ENCODE measurements at regions not wholly inside any gene's neighbourhood (a gene's known extent, or its start where the extent isn't known, plus 50 kb on each side); places are given as distances from the start of the nearest gene placed in this dataset.

DNA sequence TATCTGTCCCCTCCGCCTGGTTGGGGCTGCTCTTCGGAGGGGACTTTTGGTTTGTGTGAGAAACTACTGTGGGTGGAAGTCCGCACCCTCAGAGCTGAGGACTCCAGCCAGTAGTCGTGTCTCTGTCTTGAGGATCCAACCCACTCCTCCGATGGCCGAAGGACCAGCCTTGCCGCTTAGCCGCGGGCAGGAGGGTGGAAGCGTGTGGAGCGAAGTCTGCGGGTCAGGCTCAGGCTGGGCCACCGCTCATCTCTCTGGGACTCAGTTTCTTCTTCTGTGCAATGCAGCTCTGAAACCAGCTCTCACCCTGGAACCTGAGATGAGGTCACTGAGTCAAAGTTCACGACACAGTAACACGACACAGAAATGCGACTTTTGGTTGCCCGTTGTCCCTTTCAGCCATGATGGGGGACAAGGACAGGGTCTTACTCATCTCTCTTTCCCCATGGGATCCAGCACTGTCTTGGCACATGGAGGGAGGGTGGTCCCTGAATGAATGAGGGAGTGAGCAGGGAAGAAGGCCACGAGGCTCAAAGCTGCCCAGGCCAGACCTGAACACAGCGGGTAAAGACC is 133.3 kb upstream of the PODXL start:
- H3K4me3 ChIP-seq (ENCODE audit: low read depth, low read length, poor library complexity, severe bottlenecking): no peak overlapping the region
- no peaks in the 10 kb centered on the region for H3K4me1 ChIP-seq (ENCODE audit: insufficient read depth, low read length, poor library complexity, severe bottlenecking)
- no peak for DNase-seq (ENCODE audit: low spot score)
- no peak overlapping the region for H3K27ac ChIP-seq (ENCODE audit: low read depth, low read length, poor library complexity, severe bottlenecking)
- H3K36me3 ChIP-seq (ENCODE audit: insufficient read depth, low read length, poor library complexity, severe bottlenecking): no peaks in the 10 kb centered on the region
- BruUV-seq (replicated peaks): no TSS peak
- CTCF ChIA-PET: interaction anchor here (0.5 to 1.7 kb wide), 5 partner anchors 192 to 1655 kb away, joined by 3 to 6 read pairs (median 4); no protein-coding TSS in a partner anchor
- H3K27me3 ChIP-seq (replicated peaks; ENCODE audit: insufficient read depth, low read depth, low read length, poor library complexity): peaks cover 29% of the 10 kb centered on the region
- intact Hi-C loops (cut with micrococcal nuclease; ENCODE audit: unreplicated experiment): loop anchor here (1.0 to 10.0 kb wide), 4 partner anchors 168 to 888 kb away; partner anchors contain the start of gene PLXNA4
- no peak for TF ChIP-seq EZH2 (IDR thresholded peaks at IDR 0.05; ENCODE audit: borderline replicate concordance, low read depth, low read length, poor library complexity, severe bottlenecking)
- TF ChIP-seq, protein P1, sequence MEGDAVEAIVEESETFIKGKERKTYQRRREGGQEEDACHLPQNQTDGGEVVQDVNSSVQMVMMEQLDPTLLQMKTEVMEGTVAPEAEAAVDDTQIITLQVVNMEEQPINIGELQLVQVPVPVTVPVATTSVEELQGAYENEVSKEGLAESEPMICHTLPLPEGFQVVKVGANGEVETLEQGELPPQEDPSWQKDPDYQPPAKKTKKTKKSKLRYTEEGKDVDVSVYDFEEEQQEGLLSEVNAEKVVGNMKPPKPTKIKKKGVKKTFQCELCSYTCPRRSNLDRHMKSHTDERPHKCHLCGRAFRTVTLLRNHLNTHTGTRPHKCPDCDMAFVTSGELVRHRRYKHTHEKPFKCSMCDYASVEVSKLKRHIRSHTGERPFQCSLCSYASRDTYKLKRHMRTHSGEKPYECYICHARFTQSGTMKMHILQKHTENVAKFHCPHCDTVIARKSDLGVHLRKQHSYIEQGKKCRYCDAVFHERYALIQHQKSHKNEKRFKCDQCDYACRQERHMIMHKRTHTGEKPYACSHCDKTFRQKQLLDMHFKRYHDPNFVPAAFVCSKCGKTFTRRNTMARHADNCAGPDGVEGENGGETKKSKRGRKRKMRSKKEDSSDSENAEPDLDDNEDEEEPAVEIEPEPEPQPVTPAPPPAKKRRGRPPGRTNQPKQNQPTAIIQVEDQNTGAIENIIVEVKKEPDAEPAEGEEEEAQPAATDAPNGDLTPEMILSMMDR (conservative IDR thresholded peaks at IDR 0.05; ENCODE audit: low read depth, low read length): no peak
- no peaks in the 10 kb centered on the region for H3K9me3 ChIP-seq (ENCODE audit: low read depth, low read length, poor library complexity, severe bottlenecking)
- POLR2A ChIA-PET (ENCODE audit: low non-redundant PET): no interaction called here

DNA sequence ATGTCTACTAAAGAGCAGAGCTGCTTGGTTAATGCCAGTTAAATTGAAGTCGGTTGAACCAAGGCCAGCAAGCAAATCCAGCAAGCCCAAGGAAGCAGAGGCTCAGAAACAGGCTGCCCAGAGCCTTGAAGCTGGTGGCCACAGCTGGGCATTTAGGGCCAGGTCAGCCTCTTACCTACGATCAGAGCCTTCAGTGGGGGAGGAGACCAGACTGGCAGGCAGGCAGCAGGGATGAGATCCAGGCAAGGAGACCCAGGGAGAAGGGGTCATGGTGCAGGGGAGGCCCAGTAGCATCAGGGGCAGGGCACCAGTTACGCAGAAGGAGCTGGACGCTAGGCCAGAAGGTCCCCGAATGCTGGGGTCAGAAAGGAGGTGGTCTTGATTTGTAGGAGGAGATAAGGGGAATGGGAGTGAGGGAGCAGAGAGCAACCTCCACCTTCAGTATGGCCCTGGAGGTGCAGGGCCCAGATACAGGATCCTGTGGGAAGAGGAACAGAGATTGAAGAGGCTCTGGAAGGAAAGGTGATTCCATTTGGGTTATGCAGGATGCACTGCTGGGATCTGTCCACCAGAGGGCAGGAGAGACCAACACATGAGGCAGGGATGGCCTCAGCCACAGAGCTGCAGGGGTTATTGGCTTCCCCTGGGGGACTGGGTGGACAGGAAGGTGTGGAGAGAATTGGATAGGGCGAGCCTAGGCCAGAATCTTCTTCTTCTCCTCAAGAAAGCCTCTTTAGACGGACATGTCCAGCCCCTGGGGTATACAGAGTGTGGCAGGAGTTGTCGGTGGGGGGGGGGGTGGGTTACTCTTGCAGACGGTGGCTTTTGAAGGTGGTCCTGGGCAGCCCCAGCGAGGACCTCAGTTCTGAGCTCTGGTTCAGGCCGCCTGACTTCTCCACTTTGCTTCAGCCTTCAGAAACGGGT is 132.6 kb upstream of the PODXL start:
- no peak for TF ChIP-seq EZH2 (IDR thresholded peaks at IDR 0.05; ENCODE audit: borderline replicate concordance, low read depth, low read length, poor library complexity, severe bottlenecking)
- TF ChIP-seq, protein P1 (conservative IDR thresholded peaks at IDR 0.05; ENCODE audit: low read depth, low read length): peak; percentile 94
- no peak overlapping the region for H3K4me3 ChIP-seq (ENCODE audit: low read depth, low read length, poor library complexity, severe bottlenecking)
- H3K4me1 ChIP-seq (ENCODE audit: insufficient read depth, low read length, poor library complexity, severe bottlenecking): no peaks in the 10 kb centered on the region
- intact Hi-C loops (cut with micrococcal nuclease; ENCODE audit: unreplicated experiment): loop anchor here (1.0 to 5.0 kb wide), 2 partner anchors 256 to 888 kb away; partner anchors contain the start of gene PLXNA4
- ChIA-PET POLR2A (ENCODE audit: low non-redundant PET) (no interaction called here), CTCF (interaction anchor here (0.5 to 1.7 kb wide), 5 partner anchors 193 to 1655 kb away, joined by 3 to 6 read pairs (median 4); no protein-coding TSS in a partner anchor)
- no TSS peak for BruUV-seq (replicated peaks)
- peak; percentile 80 for DNase-seq (ENCODE audit: low spot score)
- no peaks in the 10 kb centered on the region for H3K36me3 ChIP-seq (ENCODE audit: insufficient read depth, low read length, poor library complexity, severe bottlenecking)
- H3K27ac ChIP-seq (ENCODE audit: low read depth, low read length, poor library complexity, severe bottlenecking): no peak overlapping the region
- peaks cover 32% of the 10 kb centered on the region for H3K27me3 ChIP-seq (replicated peaks; ENCODE audit: insufficient read depth, low read depth, low read length, poor library complexity)
- no peaks in the 10 kb centered on the region for H3K9me3 ChIP-seq (ENCODE audit: low read depth, low read length, poor library complexity, severe bottlenecking)

DNA sequence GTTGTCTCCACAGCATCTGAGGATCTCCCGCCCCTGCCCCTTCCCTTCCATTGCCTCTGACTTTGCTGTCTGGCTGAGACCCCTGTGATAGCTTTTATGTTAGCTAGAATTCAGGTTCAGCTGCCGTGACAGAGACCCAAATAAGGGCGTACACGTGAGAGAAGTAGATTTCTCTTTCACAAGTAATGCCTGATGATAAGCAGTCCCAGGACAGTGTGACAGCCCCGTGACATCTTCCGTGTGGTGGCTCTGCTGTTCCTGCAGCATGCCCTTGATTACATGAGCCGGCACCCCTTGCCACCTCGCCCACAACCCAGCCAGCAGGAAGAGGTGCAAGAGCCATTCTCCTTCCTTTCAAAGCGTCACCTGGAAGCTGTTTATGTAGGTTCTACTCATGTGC is 130.9 kb upstream of the PODXL start:
- TF ChIP-seq, protein P1 (conservative IDR thresholded peaks at IDR 0.05; ENCODE audit: low read depth, low read length): no peak
- TF ChIP-seq EZH2 (IDR thresholded peaks at IDR 0.05; ENCODE audit: borderline replicate concordance, low read depth, low read length, poor library complexity, severe bottlenecking): no peak
- no peaks in the 10 kb centered on the region for H3K4me1 ChIP-seq (ENCODE audit: insufficient read depth, low read length, poor library complexity, severe bottlenecking)
- ChIA-PET CTCF (no interaction called here), POLR2A (ENCODE audit: low non-redundant PET) (no interaction called here)
- BruUV-seq (replicated peaks): no TSS peak
- H3K27me3 ChIP-seq (replicated peaks; ENCODE audit: insufficient read depth, low read depth, low read length, poor library complexity): peaks cover 32% of the 10 kb centered on the region
- intact Hi-C loops (cut with micrococcal nuclease; ENCODE audit: unreplicated experiment): loop anchor here (5.0 kb wide), 1 partner anchor 890 kb away; the partner anchor contains the start of gene PLXNA4
- no peak overlapping the region for H3K4me3 ChIP-seq (ENCODE audit: low read depth, low read length, poor library complexity, severe bottlenecking)
- H3K36me3 ChIP-seq (ENCODE audit: insufficient read depth, low read length, poor library complexity, severe bottlenecking): no peaks in the 10 kb centered on the region
- DNase-seq (ENCODE audit: low spot score): no peak
- H3K9me3 ChIP-seq (ENCODE audit: low read depth, low read length, poor library complexity, severe bottlenecking): no peaks in the 10 kb centered on the region
- H3K27ac ChIP-seq (ENCODE audit: low read depth, low read length, poor library complexity, severe bottlenecking): no peak overlapping the region

All from A673 (cell line).